Activated B cell treated with CpG ODN at 0.5 μM for 24 hours (primary cell): ENCODE measurements at regions not wholly inside any gene's neighbourhood (a gene's known extent, or its start where the extent isn't known, plus 50 kb on each side); places are given as distances from the start of the nearest gene placed in this dataset.
A peak's percentile ranks its signal among the peaks of the same experiment; 100 is the strongest.

Source experiments
- ATAC-seq: fragments of 200-7000 bp; cut with Tn5 transposase; one replicate; pipeline ENCODE4 v1.10.0; 2021; ENCODE audit warnings: low read depth, mild to moderate bottlenecking, moderate library complexity
- CTCF ChIA-PET: fragments of 350-600 bp; sonication (Branson Sonifier 250); formaldehyde crosslinking; loops from one replicate; lab custom pipeline; 2021; ENCODE audit warnings: antibody characterized with exemption; lab: Charles Lee
- POLR2A ChIA-PET: fragments of 350-600 bp; sonication (Branson Sonifier 250); formaldehyde crosslinking; loops from one replicate; lab custom pipeline; 2021; ENCODE audit warnings: antibody characterized with exemption; lab: Charles Lee
- DNase-seq: peaks from one replicate; pipeline ENCODE4 v3.0.0; 2022
- H3K27ac Mint-ChIP-seq: one replicate; pipeline ENCODE4 v1.8.0; 2020; ENCODE audit warnings: mixed read lengths
- H3K27me3 Mint-ChIP-seq: one replicate; pipeline ENCODE4 v1.8.0; 2021; ENCODE audit warnings: mixed read lengths
- H3K36me3 Mint-ChIP-seq: one replicate; pipeline ENCODE4 v1.8.0; 2021; ENCODE audit warnings: low read depth, mixed read lengths
- H3K4me1 Mint-ChIP-seq: one replicate; pipeline ENCODE4 v1.8.0; 2021; ENCODE audit warnings: mixed read lengths
- H3K4me3 Mint-ChIP-seq: one replicate; pipeline ENCODE4 v1.8.0; 2020; ENCODE audit warnings: mild to moderate bottlenecking, mixed read lengths
- H3K9me3 Mint-ChIP-seq: one replicate; pipeline ENCODE4 v1.8.0; 2020; ENCODE audit warnings: mixed read lengths
- CTCF ChIP-seq: fragments of 200-600 bp; IDR thresholded peaks from one replicate; pipeline ENCODE4 v1.8.0; 2022; ENCODE audit warnings: antibody characterized with exemption, mild to moderate bottlenecking
- intact Hi-C: fragments of 100-400 bp; cut with micrococcal nuclease; formaldehyde crosslinking; loops from one replicate; pipeline ENCODE4 v1.15.1; 2024

DNA sequence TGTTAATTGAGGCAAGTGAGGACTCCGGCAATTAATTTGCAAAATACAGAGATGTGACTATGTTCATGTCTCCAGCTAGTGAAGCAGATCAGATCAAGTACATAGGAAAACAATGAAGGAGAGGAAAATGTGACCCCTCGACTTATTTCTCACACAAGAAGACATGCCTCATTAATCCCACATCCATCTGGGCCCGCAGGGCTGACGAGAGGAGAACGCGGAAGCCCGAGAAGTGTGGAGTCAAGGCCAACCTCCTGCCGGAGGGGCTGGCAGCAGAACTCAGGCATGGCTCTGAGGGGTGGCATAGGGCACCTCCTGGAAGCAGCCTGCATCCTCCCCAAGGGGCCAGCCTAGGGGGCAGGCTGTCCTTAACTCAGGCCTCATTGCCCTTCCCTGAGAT is 54.4 kb downstream of the ZNF503 start:
- Mint-ChIP-seq H3K27me3 (peaks cover 11% of the 10 kb centered on the region), H3K4me3 (no peak overlapping the region), H3K4me1 (no peaks in the 10 kb centered on the region), H3K27ac (no peak overlapping the region), H3K9me3 (no peaks in the 10 kb centered on the region), H3K36me3 (no peaks in the 10 kb centered on the region)
- intact Hi-C loops, result no loop called here
- DNase-seq, result no peak
- no peak for ATAC-seq
- ChIA-PET CTCF (no interaction called here), POLR2A (no interaction called here)
- TF ChIP-seq CTCF, result no peak

- no peak overlapping the region for H3K27ac Mint-ChIP-seq
- intact Hi-C loops, result no loop called here
- ATAC-seq (no peak), DNase-seq (no peak)
- no peaks in the 10 kb centered on the region for H3K36me3 Mint-ChIP-seq
- no peaks in the 10 kb centered on the region for H3K4me1 Mint-ChIP-seq
- no peak for TF ChIP-seq CTCF
- peaks cover 6% of the 10 kb centered on the region for H3K27me3 Mint-ChIP-seq
- H3K4me3 Mint-ChIP-seq, result no peak overlapping the region
- no peaks in the 10 kb centered on the region for H3K9me3 Mint-ChIP-seq
- POLR2A ChIA-PET, result no interaction called here
- CTCF ChIA-PET, result no interaction called here
Measured at GRCh38 chr10:75345738-75346137, 55.8 kb downstream of the ZNF503 start.

GRCh38 chr10:75344170-75344569 is 57.4 kb downstream of the ZNF503 start:
- ATAC-seq (no peak), DNase-seq (no peak)
- intact Hi-C loops, result no loop called here
- no peaks in the 10 kb centered on the region for H3K36me3 Mint-ChIP-seq
- H3K4me1 Mint-ChIP-seq, result no peaks in the 10 kb centered on the region
- no peaks in the 10 kb centered on the region for H3K9me3 Mint-ChIP-seq
- no peak for TF ChIP-seq CTCF
- ChIA-PET CTCF (no interaction called here), POLR2A (no interaction called here)
- no peak overlapping the region for H3K4me3 Mint-ChIP-seq
- H3K27me3 Mint-ChIP-seq, result peaks cover 6% of the 10 kb centered on the region
- H3K27ac Mint-ChIP-seq, result no peak overlapping the region

GRCh38 chr10:75342397-75342796 is 59.2 kb downstream of the ZNF503 start:
- Mint-ChIP-seq H3K27ac (no peak overlapping the region), H3K9me3 (no peaks in the 10 kb centered on the region), H3K27me3 (peaks cover 11% of the 10 kb centered on the region), H3K4me3 (no peak overlapping the region), H3K4me1 (no peaks in the 10 kb centered on the region), H3K36me3 (no peaks in the 10 kb centered on the region)
- no peak for TF ChIP-seq CTCF
- ChIA-PET CTCF (no interaction called here), POLR2A (no interaction called here)
- intact Hi-C loops, result no loop called here
- ATAC-seq (no peak), DNase-seq (no peak)

DNA sequence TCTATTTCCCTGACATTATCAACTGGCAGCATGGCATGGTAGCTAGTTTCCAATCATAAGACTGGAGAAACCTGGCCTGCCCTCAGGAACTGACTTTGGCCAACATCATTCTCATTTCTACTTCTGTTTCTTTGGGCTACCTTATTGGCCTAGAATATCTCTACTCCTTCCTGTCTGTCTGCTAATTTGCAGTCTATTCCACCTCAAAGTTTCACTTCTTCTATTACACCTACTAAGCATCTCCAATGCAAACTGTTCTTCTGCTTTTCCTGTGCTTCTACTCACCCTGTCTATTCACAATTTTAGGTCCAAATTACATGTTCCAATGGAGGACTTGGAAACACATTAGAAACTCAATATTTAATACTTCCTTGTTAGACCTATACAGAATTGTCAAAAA is 65.6 kb downstream of the ZNF503 start:
- H3K9me3 Mint-ChIP-seq, result peaks cover 12% of the 10 kb centered on the region
- DNase-seq (no peak), ATAC-seq (peak; percentile 73)
- peaks cover 3% of the 10 kb centered on the region for H3K36me3 Mint-ChIP-seq
- ChIA-PET POLR2A (no interaction called here), CTCF (no interaction called here)
- H3K4me3 Mint-ChIP-seq, result no peak overlapping the region
- intact Hi-C loops, result no loop called here
- no peak for TF ChIP-seq CTCF
- no peak overlapping the region for H3K27ac Mint-ChIP-seq
- peaks cover 11% of the 10 kb centered on the region for H3K4me1 Mint-ChIP-seq
- peaks cover 14% of the 10 kb centered on the region for H3K27me3 Mint-ChIP-seq
